Stimulated activated CD8-positive, alpha-beta memory T cell treated with anti-CD3 and anti-CD28 coated beads, Interleukin-12 subunit alpha, Interleukin-12 subunit beta, amount 100 ng/mL, for 24 hours (primary cell): ENCODE measurements at regions not wholly inside any gene's neighbourhood (a gene's known extent, or its start where the extent isn't known, plus 50 kb on each side); places are given as distances from the start of the nearest gene placed in this dataset.
A peak's percentile ranks its signal among the peaks of the same experiment; 100 is the strongest.
"Not testable (repeated sequence)": the region's sequence is repeated elsewhere in the genome, so short reads cannot be mapped to it uniquely, and the experiment has no call there.

Source experiments
- DNase-seq: peaks from one replicate; pipeline ENCODE4 v3.0.0-alpha.2; 2020; ENCODE audit errors: extremely low read depth

DNA sequence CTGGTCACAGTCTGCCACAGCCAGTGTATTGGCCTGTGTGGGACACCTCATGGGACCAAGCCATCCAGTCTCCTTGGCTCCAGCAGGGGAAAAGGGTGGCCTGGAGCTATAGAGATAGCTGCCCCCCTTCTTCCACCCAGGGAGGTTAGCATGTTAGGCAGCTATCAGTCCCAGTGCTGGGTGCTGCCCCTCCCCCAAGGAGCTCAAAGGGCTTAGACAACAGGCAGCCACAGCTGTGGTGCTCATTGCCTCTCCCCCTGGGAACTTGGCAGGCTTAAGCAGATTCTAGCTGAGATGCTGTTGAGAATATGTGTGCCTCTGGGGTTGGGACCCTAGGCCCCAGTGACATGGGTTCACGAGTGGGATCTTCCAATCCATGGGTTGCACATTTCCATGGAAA is 226.0 kb upstream of the PTGER4 start:
- DNase-seq: no peak

DNA sequence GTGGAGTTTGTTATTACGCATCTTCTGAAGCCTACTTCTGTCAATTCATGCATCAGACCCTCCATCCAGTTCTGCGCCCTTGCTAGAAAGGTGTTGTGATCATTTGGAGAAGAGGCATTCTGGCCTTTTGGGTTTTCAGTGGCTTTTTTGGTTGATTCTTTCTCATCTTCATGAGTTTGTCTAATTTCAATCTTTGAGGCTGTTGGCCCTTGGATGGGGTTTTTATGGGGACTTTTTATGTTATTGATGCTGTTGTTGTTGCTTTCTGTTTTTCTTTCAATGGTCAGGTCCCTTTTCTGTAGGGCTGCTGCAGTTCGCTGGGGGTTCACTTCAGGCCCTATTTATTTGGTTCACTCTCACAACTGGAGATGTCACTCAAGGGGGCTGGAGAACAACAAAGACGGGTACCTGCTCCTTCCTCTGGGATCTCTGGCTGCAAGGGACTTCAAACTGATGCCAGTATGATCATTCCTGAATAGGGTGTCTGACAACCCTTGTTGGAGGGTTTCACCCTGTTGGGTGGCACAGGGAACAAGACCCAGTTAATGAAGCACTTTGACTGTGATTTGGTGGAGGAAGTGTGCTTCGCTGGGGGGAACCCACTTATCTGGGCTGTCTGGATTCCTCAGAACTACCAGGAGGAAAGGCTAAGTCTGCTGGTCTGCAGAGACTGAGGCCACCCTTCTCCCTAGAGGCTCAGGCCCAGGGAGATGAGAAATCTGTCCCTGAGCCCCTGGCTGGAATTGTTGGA is 226.7 kb upstream of the PTGER4 start:
- no peak for DNase-seq

DNA sequence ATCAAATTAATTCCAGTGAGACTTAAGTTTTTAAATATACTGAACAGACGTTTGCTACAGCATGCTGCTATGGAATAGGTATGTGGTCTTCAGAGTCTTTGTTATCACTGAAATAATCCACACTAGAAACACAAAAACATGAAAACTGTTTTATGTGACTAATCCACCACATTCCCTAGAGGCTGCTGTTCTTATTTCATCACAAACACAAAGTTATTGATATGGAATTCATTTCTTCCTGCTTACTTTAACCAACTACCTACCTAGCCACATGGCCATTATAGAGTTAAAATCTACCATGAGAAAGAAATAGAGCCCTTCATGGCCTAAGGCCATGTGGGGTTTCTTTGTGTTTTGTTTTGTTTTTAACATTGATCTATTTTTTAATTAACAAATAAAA is 232.3 kb upstream of the PTGER4 start:
- no peak for DNase-seq

DNA sequence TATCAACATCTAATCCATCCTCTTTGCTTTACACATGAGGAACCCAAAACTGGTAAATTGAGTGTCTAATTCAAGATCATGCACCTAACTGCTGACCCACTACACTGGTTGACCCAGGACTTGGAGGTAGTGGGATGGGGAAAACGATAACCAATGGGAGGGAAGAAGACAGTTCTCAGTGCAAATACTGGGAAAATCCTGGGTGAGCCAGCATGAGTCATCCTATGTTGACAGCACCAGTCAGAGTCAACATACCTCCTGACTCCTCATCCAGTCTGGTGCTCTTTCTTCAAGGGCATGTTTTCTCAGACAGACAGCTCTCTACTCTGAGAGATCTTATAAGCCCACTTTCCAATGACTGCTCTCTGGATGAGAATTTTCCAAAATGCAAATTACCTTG is 232.8 kb upstream of the PTGER4 start:
- DNase-seq: no peak

DNA sequence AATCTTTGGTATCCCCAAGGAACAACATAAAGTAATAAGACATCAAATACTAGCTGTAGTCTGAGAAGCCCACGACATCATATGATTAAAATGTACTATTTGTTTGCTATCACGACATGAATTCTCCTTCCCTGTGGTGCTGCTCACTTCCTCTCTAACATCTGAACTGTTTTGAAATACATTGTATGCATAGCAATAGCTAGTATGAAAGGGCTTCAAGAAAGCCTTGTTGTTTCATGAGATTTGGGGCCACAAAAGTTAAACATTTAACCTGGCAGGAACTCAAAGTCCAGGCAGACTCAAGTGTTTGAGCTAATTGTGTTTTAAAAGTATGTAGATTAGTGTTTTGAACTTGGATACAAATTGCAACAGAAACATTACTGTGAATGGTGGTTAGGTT is 237.4 kb upstream of the PTGER4 start:
- no peak for DNase-seq

DNA sequence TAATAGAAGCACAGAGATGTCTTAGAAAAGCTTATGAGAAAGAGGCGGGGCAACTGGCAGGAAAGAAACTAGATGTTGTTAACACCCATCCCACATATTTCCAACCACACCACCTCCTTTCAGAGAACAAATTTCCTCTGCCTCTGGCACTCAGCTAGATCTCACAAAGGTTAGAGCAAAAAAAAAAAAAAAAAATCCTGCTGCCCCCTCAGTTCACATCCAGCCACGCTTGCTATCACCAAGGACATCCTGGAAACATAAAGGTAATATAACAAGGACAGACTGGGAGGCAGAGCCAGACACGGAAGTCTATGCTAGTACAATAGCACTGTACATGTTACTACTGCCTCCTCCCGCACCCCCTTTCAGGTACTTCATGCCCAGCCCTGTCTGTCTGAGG is 238.0 kb upstream of the PTGER4 start:
- DNase-seq: no peak

DNA sequence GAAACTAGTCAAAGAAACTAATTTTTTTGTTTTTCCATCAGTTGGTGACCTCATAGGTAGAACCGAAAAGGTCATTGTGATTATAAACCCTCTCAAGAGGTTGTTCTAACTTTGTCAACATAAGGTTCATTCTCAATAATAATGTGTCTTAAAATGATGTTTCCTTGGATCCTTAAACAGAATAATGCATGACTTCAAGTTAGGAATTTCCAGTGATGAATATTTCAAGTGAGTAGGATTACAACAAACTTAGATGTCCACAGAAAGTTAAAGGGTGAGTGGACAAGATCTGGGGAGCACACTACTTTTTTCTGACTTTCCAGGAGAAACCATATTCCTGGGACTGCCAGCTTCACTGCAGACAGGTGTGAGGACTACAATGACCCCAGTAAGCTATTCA is 239.0 kb upstream of the PTGER4 start:
- no peak for DNase-seq

DNA sequence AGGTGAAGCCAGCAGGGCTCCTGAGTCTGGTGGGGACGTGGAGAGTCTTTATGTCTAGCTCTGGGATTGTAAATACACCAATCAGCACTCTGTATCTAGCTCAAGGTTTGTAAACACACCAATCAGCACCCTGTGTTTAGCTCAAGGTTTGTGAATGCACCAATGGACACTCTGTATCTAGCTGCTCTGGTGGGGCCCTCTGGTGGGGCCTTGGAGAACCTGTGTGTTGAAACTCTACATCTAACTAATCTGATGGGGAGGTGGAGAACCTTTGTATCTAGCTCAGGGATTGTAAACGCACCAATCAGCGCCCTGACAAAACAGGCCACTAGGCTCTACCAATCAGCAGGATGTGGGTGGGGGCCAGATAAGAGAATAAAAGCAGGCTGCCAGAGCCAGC is 240.6 kb upstream of the PTGER4 start:
- not testable (repeated sequence) for DNase-seq

DNA sequence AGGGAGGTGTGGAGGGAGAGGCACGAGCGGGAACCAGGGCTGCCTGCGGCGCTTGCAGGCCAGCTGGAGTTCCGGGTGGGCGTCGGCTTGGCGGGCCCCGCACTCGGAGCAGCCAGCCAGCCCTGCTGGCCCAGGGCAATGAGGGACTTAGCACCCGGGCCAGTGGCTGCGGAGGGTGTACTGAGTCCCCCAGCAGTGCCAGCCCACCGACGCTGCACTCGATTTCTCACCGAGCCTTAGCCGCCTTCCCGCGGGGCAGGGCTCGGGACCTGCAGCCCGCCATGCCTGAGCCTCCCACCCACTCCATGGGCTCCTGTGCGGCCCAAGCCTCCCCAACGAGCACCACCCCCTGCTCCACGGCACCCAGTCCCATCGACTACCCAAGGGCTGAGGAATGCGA is 241.1 kb upstream of the PTGER4 start:
- not testable (repeated sequence) for DNase-seq

DNA sequence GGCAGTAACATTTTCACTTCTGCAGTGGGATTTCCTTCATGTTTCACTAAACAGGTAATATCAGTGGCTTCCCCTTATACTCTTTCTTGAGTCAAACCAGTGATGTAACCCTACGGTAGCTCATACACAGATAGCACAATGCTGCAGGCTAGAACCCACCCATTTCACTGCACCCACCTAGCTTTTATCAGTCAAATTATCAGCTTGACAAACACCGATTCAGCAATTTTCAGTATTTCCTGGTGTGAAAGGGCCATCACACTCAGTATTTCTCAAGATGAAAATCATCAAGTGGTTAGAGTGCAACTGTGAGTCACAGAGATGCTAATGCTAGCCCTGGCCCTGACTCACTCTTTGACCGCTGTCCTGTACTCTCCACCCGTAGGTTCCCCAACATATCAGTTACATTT is 242.3 kb upstream of the PTGER4 start:
- DNase-seq: peak; percentile 23

DNA sequence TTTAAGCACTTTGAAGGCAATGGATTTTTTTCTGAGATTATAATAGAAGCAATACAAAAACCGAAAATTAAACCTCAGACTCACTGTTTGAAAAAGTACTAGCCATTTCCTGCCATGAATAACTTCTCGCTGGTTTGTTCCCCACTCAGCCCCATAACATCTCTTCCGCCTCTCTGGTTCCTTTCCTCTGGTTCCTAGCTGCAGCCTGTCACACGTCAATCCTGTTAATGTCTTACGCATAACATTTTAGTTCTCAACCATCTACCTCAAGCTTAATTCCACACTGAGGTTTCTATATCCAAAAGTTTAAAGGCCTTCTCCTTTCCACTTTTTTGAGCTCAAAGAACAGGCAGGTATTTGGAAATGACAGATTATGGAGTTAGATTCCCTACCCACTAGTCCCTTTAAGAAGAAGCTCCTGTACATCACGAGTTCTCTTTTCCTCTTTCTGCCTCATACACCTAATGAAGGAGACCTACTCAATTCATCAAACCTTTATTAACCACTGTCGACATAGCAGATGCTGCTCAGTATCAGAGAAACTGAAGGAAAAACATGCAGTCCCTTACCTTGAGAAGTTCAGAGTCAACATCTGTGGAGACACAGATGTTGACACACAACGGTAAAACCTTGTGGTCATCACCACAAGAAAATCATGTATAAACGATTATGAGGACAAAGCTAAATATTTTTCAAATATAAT is 243.0 kb upstream of the PTGER4 start:
- no peak for DNase-seq

DNA sequence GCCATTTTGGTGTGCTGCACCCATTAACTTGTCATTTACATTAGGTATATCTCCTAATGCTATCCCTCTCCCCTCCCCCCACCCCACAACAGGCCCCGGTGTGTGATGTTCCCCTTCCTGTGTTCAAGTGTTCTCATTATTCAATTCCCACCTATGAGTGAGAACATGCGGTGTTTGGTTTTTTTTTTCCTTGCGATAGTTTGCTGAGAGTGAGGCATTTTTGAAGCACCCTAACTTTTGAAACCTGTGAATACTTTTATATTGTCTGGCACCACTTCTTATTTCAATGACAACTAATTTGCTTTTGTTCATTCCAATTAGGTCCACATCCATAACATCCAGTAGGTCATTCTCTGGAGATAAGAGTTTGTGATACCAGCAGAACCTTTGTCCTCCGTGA is 244.0 kb upstream of the PTGER4 start:
- DNase-seq: not testable (repeated sequence)

DNA sequence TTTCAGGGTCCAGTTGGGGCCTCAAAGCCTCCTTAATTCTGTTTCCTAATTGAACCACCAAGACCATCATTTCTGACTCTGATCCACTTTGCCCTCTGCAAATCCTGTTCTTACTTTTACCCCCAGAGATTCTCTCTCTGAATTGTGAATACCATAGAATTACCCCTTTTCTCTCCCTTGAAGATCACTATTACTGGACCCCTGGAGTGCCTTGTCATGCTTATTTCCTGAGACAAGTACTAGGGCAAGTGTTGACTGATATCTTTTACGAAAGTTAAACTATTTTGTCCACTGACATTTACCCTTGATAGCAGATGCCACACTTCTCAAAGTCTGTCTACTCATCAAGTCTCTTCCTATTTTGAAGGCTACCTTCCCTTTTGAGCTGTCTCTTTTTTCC is 246.9 kb upstream of the PTGER4 start:
- no peak for DNase-seq

DNA sequence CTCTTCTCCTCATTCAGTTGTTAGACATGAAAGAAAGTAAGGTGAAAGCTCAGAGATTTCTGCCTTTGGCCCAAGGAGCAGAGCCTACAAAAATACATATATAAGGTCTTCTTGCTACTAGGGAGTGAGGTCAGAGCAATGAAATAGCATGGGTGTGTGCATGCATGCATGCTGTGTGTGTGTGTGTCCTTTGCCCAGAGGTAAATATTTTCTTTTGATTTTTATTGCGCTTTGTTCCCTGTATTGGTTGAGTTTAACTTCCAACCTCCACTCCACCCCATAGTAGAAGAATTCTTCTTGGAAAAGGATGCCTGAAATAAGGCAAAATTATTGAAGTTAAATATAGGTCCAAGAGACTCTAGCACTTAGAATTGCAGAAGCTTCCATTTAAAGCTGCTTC is 248.0 kb upstream of the PTGER4 start:
- DNase-seq: no peak

DNA sequence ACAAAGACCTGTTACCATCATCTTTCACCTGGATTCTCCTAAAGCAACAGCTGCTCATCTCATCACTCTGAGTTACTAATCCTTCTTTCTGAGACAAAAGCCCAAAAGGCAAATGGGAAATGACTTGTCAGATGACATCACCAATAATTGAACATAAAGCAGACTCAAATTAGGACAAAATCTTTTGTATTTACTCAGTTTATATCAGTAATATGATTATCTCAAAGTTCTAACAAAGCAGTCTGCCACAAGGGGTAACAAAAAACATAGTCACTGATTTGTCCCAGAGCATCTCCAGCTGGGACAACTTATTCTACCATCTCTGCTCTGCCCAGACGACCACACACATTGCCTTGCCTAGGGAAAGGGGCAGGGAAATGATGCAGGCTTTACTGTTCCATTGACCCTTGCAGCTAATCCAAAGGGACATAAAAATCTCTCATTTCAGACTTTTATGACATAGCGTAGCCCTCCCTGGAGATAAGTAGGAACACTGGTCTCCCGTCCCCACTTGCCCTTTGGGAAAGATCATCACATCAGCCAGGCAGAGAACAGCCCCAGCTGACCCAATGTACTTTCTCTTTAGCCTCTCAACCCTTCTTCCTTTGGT is 249.5 kb upstream of the PTGER4 start:
- no peak for DNase-seq

DNA sequence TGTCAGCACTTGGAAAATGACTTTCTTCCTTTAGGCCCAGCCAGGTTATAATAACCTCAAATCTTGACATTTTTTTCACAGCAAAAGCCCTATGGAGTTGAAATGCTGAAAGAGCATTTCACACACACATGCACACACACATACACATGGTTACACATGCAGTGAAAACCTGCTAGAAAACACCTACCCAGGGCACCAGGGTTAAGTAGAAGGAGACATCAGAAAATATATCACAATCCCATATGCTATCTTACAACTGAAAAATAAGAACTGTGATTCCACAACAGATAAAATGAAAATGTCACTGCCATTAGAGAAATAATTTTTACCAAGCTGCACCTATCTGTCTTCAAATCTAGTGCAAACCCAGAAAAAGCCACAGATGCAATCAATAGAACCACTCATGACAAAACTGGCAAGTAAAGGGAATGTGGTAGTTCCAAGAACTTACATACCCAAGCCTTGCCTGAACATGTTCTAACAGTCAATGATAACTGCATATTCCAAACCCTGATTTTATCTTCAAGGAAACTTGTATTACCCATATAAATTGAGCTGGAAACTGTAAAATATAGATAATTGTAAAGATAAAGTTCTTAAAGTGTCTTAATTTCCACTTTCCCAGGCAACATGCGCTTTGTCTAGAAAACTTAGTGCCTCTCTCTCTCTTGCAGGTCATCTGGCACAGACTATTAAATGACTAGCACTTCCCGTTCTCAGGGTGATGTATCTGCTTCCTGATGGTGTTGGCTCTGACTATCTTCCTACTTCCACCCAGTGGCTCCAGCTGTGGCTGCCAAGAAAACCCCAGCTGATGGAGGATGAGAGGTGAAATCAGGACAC is 250.2 kb upstream of the PTGER4 start:
- no peak for DNase-seq

DNA sequence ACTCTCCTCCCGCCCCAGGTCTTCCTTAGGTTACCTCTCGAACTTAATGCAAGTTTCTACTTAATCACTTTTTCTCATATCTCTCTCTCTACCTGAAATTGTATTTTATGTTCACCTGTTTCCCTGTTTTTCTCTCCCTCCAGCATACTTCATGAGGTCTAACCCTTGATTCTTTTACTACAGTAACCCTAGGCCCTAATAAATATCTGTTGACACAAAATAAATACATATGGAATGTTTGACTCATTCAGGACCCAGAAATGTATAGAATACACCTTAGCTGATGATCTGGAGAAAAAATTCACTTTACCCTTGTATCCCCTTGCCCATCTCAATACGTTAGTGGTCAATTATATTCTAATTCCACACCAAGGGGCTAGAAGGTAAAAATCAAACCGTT is 250.9 kb upstream of the PTGER4 start:
- no peak for DNase-seq

DNA sequence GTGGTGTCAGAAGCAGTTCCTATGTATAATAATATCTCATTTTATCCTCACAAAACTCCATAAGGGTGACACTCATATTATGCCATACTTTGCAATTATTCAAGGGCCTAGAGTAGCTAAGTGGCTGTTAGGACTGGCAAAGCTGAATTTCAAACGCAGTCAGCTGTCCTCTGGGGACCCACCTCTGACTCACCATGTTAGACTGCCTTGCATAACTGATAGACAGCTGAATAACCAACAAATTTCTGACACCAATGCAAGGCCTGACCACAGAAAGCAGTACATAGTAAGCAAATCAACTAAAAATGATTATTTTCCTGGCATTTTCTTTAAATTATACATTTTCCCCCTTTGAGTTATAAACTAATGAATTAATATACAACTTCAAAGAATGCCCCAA is 251.6 kb upstream of the PTGER4 start:
- DNase-seq: no peak

DNA sequence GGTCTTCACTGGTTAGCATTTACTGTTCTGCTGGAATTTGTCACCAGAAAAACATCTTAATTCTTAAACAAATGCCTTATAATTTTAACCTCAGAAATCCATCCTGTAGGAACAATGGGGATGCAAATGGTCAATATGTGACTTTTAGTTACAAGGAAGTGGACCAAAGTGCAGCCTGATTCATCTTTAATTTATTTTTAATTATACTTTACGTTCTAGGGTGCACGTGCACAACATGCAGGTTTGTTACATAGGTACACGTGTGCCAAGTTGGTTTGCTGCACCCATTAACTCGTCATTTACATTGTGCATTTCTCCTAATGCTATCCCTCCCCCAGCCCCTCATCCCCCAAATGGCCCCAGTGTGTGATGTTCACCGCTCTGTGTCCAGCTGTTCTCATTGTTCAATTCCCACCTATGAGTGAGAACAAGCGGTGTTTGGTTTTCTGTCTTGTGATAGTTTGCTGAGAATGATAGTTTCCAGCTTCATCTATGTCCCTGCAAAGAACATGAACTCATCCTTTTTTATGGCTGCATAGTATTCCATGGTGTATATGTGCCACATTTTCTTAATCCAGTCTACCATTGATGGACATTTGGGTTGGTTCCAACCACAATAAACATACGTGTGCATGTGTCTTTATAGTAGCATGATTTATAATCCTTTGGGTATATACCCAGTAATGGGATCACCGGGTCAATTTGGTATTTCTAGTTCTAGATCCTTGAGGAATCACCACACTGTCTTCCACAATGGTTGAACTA is 262.5 kb upstream of the PTGER4 start:
- DNase-seq: not testable (repeated sequence)

DNA sequence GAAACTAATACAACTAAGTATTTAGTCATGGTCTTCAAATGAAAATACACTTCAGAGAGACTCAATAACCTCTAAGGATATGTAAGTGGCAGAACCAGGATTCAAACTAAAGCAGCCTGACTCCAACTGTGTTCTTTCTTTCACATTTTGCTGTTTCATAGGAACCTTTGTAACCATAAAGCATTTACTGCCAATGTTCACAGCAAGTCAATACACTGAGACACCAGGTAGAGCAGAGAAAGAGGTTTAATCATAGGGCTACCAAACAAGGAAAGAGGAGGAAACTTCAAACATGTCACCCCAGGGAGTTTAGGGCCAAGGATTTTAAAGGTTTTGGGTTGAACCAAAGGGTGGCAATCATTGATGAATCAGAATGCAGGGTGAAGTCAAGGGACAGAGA is 263.1 kb upstream of the PTGER4 start:
- no peak for DNase-seq

DNA sequence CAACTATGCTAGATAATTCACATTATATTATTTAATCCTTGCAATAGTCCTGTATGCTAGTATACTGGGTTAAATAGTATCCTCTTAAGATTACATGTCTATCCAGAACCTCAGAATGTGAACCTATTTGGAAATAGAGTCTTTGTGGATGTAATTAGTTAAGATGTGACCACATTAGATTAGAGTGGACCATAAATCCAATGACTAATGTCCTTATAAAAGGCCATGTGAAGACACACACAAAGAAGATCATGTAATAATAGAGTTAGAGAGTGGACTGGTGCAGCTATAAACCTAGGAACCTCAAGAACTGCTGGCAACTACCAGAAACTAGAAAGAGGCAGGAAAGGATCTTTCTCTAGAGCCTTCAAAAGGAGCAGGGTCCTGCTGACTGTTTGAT is 263.6 kb upstream of the PTGER4 start:
- DNase-seq: no peak

DNA sequence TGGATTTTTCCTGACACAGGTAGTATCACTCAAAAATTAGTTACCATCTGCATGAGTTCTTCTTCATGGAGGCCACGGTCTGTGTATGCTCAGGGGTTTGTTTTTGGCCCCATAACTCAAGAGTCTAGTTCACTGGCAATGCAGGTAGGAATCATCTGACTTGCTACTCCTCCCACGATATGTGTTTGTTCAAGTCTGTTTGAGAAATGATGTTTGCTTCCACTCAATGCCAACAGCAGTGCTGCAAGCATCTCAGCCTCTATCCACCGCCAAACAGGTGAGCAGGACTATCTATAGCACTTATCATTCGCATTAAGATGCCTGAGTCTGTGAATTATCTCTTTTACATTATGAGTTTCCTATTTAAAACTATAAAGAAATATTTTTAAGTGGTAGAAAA is 264.8 kb upstream of the PTGER4 start:
- DNase-seq: no peak
